Smooth muscle cell (in vitro differentiated cells): ENCODE measurements at regions not wholly inside any gene's neighbourhood (a gene's known extent, or its start where the extent isn't known, plus 50 kb on each side); places are given as distances from the start of the nearest gene placed in this dataset.

Experiments used
- DNase-seq: peaks from one replicate; lab custom pipeline; 2025; ENCODE audit not compliant: unreplicated experiment; lab: John Stamatoyannopoulos, UW
- H2AFZ ChIP-seq: fragments of 200-600 bp; sonication (generic); 2 replicates; pipeline ENCODE4 v1.6.0; 2016; ENCODE audit warnings: antibody characterized with exemption, low read depth, mild to moderate bottlenecking
- H3F3A ChIP-seq: fragments of 200-600 bp; sonication (generic); 2 replicates; pipeline ENCODE4 v1.6.0; 2017; ENCODE audit warnings: antibody characterized with exemption, low read depth
- H3K27ac ChIP-seq: fragments of 200-600 bp; sonication (generic); 2 replicates; pipeline ENCODE4 v1.5.1; 2016; ENCODE audit warnings: low read depth, mild to moderate bottlenecking
- H3K27me3 ChIP-seq: fragments of 200-600 bp; sonication (generic); 2 replicates; pipeline ENCODE4 v1.6.1; 2016; ENCODE audit warnings: low read depth, mild to moderate bottlenecking
- H3K36me3 ChIP-seq: fragments of 200-600 bp; sonication (generic); 2 replicates; pipeline ENCODE4 v1.5.1; 2016; ENCODE audit warnings: low read depth
- H3K4me1 ChIP-seq: fragments of 200-600 bp; sonication (generic); 2 replicates; pipeline ENCODE4 v1.5.1; 2016; ENCODE audit warnings: low read depth
- H3K4me2 ChIP-seq: fragments of 200-600 bp; sonication (generic); 2 replicates; pipeline ENCODE4 v1.6.0; 2016; ENCODE audit warnings: mild to moderate bottlenecking
- H3K4me3 ChIP-seq: fragments of 200-600 bp; sonication (generic); 2 replicates; pipeline ENCODE4 v1.5.1; 2016; ENCODE audit warnings: mild to moderate bottlenecking
- H3K79me2 ChIP-seq: fragments of 200-600 bp; sonication (generic); 2 replicates; pipeline ENCODE4 v1.6.0; 2016; ENCODE audit warnings: low read depth, mild to moderate bottlenecking
- H3K9ac ChIP-seq: fragments of 200-600 bp; sonication (generic); 2 replicates; pipeline ENCODE4 v1.6.0; 2016; ENCODE audit warnings: low read depth
- H3K9me3 ChIP-seq: fragments of 200-600 bp; sonication (generic); replicated peaks from 2 replicates; pipeline ENCODE4 v1.5.1; 2016; ENCODE audit warnings: low read depth
- H4K20me1 ChIP-seq: fragments of 200-600 bp; sonication (generic); 2 replicates; pipeline ENCODE4 v1.6.0; 2016; ENCODE audit warnings: low read depth
- WGBS: methylation state at CpG from one replicate; pipeline ENCODE4 v1.1.7; 2016; ENCODE audit warnings: low lambda C conversion rate; 5-methylcytosine and 5-hydroxymethylcytosine counted together
- TF ChIP-seq, protein P1 (sequence below): fragments of 200-600 bp; sonication (generic); IDR thresholded peaks from 2 replicates; pipeline ENCODE4 v1.5.1; 2017; ENCODE audit warnings: borderline replicate concordance, mild to moderate bottlenecking, antibody characterized with exemption; ENCODE audit not compliant: insufficient read depth, poor library complexity, severe bottlenecking

DNA sequence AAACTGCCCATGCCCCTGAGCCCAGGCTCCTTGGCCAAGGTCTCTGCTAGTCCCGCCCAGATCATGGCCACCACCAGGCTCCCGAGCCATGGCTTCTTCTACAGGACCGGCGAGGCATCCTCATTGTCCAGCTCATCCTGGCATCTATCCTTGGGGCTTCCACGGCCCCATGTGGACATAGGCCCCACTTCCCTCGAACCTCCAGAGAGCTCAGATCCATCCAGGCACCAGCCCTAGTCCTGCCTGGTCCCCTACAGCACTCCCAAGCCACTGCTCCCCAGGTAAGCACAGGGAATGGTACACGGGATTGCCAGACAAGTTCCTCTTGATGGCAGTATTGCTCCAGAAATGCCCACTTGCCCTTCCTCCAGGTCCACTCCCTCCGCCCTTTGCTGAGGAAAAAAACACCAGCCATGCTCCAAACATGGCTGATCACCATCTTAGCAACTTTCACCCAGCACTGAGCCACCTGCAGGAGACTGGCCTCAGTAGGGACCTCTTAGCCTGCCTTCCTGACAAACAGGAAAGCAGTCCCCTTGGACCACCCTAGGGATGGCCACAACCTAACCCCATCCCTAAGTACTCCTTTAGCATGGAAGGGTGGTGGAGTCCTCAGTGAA lies 272.1 kb upstream of the AGTR2 start:
- DNase-seq: no peak
- no peak overlapping the region for H3K27ac ChIP-seq
- no peaks in the 10 kb centered on the region for H3F3A ChIP-seq
- H3K4me2 ChIP-seq: no peak overlapping the region
- no peak overlapping the region for H3K9ac ChIP-seq
- no peaks in the 10 kb centered on the region for H3K9me3 ChIP-seq
- H2AFZ ChIP-seq: no peak overlapping the region
- H4K20me1 ChIP-seq: peaks cover 10% of the 10 kb centered on the region
- TF ChIP-seq, protein P1, sequence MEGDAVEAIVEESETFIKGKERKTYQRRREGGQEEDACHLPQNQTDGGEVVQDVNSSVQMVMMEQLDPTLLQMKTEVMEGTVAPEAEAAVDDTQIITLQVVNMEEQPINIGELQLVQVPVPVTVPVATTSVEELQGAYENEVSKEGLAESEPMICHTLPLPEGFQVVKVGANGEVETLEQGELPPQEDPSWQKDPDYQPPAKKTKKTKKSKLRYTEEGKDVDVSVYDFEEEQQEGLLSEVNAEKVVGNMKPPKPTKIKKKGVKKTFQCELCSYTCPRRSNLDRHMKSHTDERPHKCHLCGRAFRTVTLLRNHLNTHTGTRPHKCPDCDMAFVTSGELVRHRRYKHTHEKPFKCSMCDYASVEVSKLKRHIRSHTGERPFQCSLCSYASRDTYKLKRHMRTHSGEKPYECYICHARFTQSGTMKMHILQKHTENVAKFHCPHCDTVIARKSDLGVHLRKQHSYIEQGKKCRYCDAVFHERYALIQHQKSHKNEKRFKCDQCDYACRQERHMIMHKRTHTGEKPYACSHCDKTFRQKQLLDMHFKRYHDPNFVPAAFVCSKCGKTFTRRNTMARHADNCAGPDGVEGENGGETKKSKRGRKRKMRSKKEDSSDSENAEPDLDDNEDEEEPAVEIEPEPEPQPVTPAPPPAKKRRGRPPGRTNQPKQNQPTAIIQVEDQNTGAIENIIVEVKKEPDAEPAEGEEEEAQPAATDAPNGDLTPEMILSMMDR: no peak
- no peaks in the 10 kb centered on the region for H3K36me3 ChIP-seq
- H3K4me3 ChIP-seq: no peak overlapping the region
- no peaks in the 10 kb centered on the region for H3K27me3 ChIP-seq
- no peaks in the 10 kb centered on the region for H3K79me2 ChIP-seq
- 95% methylated on average over 8 of the region's 8 CpGs for WGBS
- H3K4me1 ChIP-seq: no peaks in the 10 kb centered on the region

DNA sequence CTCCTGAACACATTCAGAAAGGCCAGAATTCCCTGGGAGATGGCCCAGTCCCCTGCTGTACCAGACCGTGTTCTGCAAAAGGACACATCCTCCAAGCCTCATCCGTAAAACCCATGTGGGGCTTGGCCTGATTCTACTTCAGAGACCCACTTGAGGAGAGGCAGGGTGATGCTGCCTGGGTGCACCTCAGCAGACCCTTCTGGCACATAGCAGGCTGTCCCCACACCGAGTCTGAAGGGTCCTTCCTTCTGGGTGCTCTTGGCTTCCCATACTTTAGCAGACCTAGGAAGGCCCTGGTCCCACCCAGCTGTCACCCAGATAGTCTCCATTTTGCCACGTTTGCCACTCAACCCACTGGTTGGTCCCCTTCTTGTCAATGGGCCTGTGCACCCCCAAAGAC lies 270.1 kb upstream of the AGTR2 start:
- no peak overlapping the region for H3K9ac ChIP-seq
- H3F3A ChIP-seq: no peaks in the 10 kb centered on the region
- no peaks in the 10 kb centered on the region for H3K4me1 ChIP-seq
- H3K4me3 ChIP-seq: no peak overlapping the region
- H3K79me2 ChIP-seq: no peaks in the 10 kb centered on the region
- no peak overlapping the region for H3K4me2 ChIP-seq
- no peaks in the 10 kb centered on the region for H4K20me1 ChIP-seq
- H3K9me3 ChIP-seq: no peaks in the 10 kb centered on the region
- H2AFZ ChIP-seq: no peak overlapping the region
- WGBS: 79% methylated on average over 4 of the region's 4 CpGs
- DNase-seq: no peak
- no peak overlapping the region for H3K27ac ChIP-seq
- no peaks in the 10 kb centered on the region for H3K27me3 ChIP-seq
- TF ChIP-seq, protein P1: no peak
- no peaks in the 10 kb centered on the region for H3K36me3 ChIP-seq

DNA sequence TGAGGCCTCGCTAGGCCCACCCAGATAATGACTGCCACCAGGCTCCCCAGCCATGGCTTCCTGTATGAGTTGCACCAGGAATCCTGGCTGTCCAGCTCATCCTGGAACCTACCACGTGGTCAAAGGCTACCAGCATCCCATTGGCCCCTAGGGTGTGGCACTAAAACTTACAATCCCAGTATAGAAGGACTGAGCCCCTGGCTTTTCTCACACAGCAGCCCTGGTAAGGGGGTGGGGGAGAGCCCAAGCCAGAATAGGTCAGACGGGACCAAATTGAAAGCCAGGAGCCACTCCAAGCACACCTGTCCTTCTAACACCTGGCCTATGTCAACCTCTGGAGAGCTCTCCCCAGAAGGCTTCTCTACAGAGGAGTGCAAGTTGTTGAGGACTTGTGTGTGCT lies 269.3 kb upstream of the AGTR2 start:
- Histone ChIP-seq H3K4me1 (no peaks in the 10 kb centered on the region), H4K20me1 (no peaks in the 10 kb centered on the region), H3K4me2 (no peak overlapping the region), H3K9me3 (no peaks in the 10 kb centered on the region), H3K4me3 (no peak overlapping the region), H3K9ac (no peak overlapping the region), H3K79me2 (no peaks in the 10 kb centered on the region), H3K27ac (no peak overlapping the region), H2AFZ (no peak overlapping the region), H3K36me3 (no peaks in the 10 kb centered on the region), H3F3A (no peaks in the 10 kb centered on the region), H3K27me3 (no peaks in the 10 kb centered on the region)
- TF ChIP-seq, protein P1: no peak
- DNase-seq: no peak
- 92% methylated on average over 3 of the region's 3 CpGs for WGBS

DNA sequence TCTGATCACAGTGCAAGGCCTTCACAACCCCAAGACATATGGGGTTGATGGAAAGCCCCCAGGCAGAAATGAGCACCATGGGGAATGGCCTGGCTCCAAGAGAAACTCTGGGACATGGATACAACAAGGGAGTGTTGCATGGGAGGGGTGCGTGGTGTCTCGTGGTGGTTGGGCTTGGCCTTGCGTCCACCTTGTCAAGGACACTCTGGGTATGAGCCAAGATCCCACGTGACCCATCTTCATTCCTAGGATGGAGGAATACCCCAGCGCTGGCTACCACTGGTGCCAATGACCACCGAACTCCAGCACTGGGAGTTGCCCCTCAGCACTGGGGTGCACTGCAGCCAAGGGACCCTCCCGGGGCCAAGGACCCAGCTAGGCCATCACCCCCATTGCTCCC lies 267.5 kb upstream of the AGTR2 start:
- Histone ChIP-seq H3K9ac (no peak overlapping the region), H2AFZ (no peak overlapping the region), H3K4me3 (no peak overlapping the region), H3K4me2 (no peak overlapping the region), H4K20me1 (no peaks in the 10 kb centered on the region), H3K9me3 (no peaks in the 10 kb centered on the region), H3K4me1 (no peaks in the 10 kb centered on the region), H3F3A (no peaks in the 10 kb centered on the region), H3K27me3 (no peaks in the 10 kb centered on the region), H3K27ac (no peak overlapping the region), H3K36me3 (no peaks in the 10 kb centered on the region), H3K79me2 (no peaks in the 10 kb centered on the region)
- TF ChIP-seq, protein P1: no peak
- no peak for DNase-seq
- WGBS: 97% methylated on average over 7 of the region's 7 CpGs
